ENCODE measurements at regions not wholly inside any gene's neighbourhood (a gene's known extent, or its start where the extent isn't known, plus 50 kb on each side); places are given as distances from the start of the nearest gene placed in this dataset.

DNA sequence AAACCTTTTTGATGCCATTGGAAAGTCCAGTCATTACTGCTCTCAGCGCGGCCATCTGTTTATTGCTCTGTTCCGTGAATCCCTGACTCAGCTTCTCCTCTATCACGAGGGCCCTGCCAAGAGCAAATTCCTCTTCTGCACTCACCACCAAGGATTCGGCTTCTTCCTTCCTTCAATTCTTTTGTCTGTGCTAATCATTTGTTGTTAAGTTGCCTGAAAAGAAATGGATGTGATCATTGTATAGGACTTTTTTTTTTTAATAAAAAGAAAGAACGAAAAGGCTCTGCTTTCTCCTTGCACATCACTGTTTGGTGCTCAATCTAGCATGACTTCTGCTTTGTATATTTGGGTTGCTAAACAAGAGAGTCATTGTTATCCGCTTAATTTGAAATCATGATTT lies 128.7 kb upstream of the PIK3R1 start:
- no peak overlapping the region for H3K9ac ChIP-seq (ENCODE audit: low read length)
- H3K9me3 Mint-ChIP-seq (ENCODE audit: unreplicated experiment), result peaks cover 2% of the 10 kb centered on the region
- no peak overlapping the region for H3K27ac Mint-ChIP-seq (ENCODE audit: unreplicated experiment)
- peak overlapping the region; percentile 7 for H3K4me2 ChIP-seq (ENCODE audit: low read length)
- no peaks in the 10 kb centered on the region for H3K27me3 Mint-ChIP-seq (ENCODE audit: low read depth, unreplicated experiment)
- no peaks in the 10 kb centered on the region for H3K36me3 Mint-ChIP-seq (ENCODE audit: low read depth, unreplicated experiment)
- H3K4me3 ChIP-seq (ENCODE audit: insufficient read depth, low read depth, low read length), result no peak overlapping the region
- H3K27me3 ChIP-seq (ENCODE audit: insufficient read depth, low read length), result no peaks in the 10 kb centered on the region
- H3K4me3 Mint-ChIP-seq (ENCODE audit: unreplicated experiment), result no peak overlapping the region
- H3K79me2 ChIP-seq (ENCODE audit: insufficient read depth, low read length), result no peaks in the 10 kb centered on the region
- peaks cover 12% of the 10 kb centered on the region for H3K4me1 ChIP-seq (ENCODE audit: insufficient read depth, low read length)
- H3K36me3 ChIP-seq (ENCODE audit: insufficient read depth, low read length), result no peaks in the 10 kb centered on the region
- H3K27ac ChIP-seq (ENCODE audit: low read depth, low read length), result no peak overlapping the region
- no peak for TF ChIP-seq EZH2 (IDR thresholded peaks at IDR 0.05; ENCODE audit: insufficient read depth, low read length)
- TF ChIP-seq, protein P1, sequence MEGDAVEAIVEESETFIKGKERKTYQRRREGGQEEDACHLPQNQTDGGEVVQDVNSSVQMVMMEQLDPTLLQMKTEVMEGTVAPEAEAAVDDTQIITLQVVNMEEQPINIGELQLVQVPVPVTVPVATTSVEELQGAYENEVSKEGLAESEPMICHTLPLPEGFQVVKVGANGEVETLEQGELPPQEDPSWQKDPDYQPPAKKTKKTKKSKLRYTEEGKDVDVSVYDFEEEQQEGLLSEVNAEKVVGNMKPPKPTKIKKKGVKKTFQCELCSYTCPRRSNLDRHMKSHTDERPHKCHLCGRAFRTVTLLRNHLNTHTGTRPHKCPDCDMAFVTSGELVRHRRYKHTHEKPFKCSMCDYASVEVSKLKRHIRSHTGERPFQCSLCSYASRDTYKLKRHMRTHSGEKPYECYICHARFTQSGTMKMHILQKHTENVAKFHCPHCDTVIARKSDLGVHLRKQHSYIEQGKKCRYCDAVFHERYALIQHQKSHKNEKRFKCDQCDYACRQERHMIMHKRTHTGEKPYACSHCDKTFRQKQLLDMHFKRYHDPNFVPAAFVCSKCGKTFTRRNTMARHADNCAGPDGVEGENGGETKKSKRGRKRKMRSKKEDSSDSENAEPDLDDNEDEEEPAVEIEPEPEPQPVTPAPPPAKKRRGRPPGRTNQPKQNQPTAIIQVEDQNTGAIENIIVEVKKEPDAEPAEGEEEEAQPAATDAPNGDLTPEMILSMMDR (IDR thresholded peaks at IDR 0.05; ENCODE audit: insufficient read depth, low read depth, low read length), result no peak
- H3K9me3 ChIP-seq (ENCODE audit: insufficient read depth, low read depth, low read length), result peaks cover 6% of the 10 kb centered on the region
- H4K20me1 ChIP-seq (ENCODE audit: insufficient read depth, low read length), result no peaks in the 10 kb centered on the region
- peaks cover 4% of the 10 kb centered on the region for H3K4me1 Mint-ChIP-seq (ENCODE audit: low read depth, unreplicated experiment)
- no peak overlapping the region for H2AFZ ChIP-seq (ENCODE audit: low read depth, low read length)
- FAIRE-seq (peak; percentile 70), DNase-seq (ENCODE audit: low read depth) (peak; percentile 93)

DNA sequence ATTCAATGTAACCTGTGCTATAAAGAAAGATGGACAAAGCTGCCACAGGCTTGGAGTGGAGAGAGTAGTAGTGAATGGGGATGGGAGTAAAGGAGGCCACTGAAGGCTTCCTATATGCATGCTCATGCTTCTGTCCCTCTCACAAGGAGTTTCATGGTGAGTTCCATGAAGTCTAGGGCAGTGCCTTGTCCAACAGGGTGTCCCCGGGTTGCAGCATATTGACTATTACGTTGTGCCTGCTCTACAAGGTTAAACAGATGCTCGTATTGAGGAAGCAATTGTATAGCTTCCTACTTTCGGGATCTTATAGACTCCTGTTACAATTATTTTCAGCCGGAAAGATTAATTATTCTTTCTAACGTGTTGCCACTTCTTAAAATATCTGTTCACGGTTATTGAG lies 129.1 kb upstream of the PIK3R1 start:
- H3K9me3 ChIP-seq (ENCODE audit: insufficient read depth, low read depth, low read length), result peaks cover 6% of the 10 kb centered on the region
- Mint-ChIP-seq H3K4me1 (ENCODE audit: low read depth, unreplicated experiment) (peaks cover 4% of the 10 kb centered on the region), H3K4me3 (ENCODE audit: unreplicated experiment) (no peak overlapping the region), H3K27ac (ENCODE audit: unreplicated experiment) (no peak overlapping the region), H3K36me3 (ENCODE audit: low read depth, unreplicated experiment) (no peaks in the 10 kb centered on the region), H3K27me3 (ENCODE audit: low read depth, unreplicated experiment) (no peaks in the 10 kb centered on the region), H3K9me3 (ENCODE audit: unreplicated experiment) (peaks cover 2% of the 10 kb centered on the region)
- no peak overlapping the region for H3K9ac ChIP-seq (ENCODE audit: low read length)
- H2AFZ ChIP-seq (ENCODE audit: low read depth, low read length), result peak overlapping the region; percentile 61
- H3K4me3 ChIP-seq (ENCODE audit: insufficient read depth, low read depth, low read length), result no peak overlapping the region
- DNase-seq (ENCODE audit: low read depth) (no peak), FAIRE-seq (no peak)
- H3K27me3 ChIP-seq (ENCODE audit: insufficient read depth, low read length), result no peaks in the 10 kb centered on the region
- peak overlapping the region; percentile 7 for H3K4me2 ChIP-seq (ENCODE audit: low read length)
- H4K20me1 ChIP-seq (ENCODE audit: insufficient read depth, low read length), result no peaks in the 10 kb centered on the region
- H3K27ac ChIP-seq (ENCODE audit: low read depth, low read length), result no peak overlapping the region
- H3K79me2 ChIP-seq (ENCODE audit: insufficient read depth, low read length), result no peaks in the 10 kb centered on the region
- TF ChIP-seq, protein P1 (IDR thresholded peaks at IDR 0.05; ENCODE audit: insufficient read depth, low read depth, low read length), result no peak
- TF ChIP-seq EZH2 (IDR thresholded peaks at IDR 0.05; ENCODE audit: insufficient read depth, low read length), result no peak
- H3K36me3 ChIP-seq (ENCODE audit: insufficient read depth, low read length), result no peaks in the 10 kb centered on the region
- H3K4me1 ChIP-seq (ENCODE audit: insufficient read depth, low read length), result peaks cover 12% of the 10 kb centered on the region

DNA sequence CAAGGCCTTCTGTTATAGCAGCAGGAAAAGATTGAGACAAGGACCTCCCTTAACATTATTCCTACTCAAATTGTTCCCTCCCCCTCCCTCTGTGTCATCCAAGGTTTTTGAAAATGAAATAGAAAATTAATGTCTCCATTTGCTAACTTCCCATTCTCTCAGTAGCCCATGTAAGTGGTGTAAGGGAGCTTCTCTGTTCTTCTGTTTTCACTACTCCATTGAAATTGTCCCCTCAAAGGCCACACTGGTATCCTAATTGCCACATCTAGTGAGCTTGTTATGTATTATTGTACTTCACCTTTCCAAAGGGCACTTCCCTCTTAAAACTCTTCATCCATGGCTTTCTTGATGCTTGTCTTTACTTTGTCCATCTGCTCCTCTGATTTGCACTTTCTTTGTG lies 131.2 kb upstream of the PIK3R1 start:
- peaks cover 4% of the 10 kb centered on the region for H3K4me1 Mint-ChIP-seq (ENCODE audit: low read depth, unreplicated experiment)
- H3K36me3 Mint-ChIP-seq (ENCODE audit: low read depth, unreplicated experiment), result no peaks in the 10 kb centered on the region
- Histone ChIP-seq H4K20me1 (ENCODE audit: insufficient read depth, low read length) (no peaks in the 10 kb centered on the region), H3K4me3 (ENCODE audit: insufficient read depth, low read depth, low read length) (no peak overlapping the region), H3K9ac (ENCODE audit: low read length) (no peak overlapping the region), H3K9me3 (ENCODE audit: insufficient read depth, low read depth, low read length) (no peaks in the 10 kb centered on the region), H3K27ac (ENCODE audit: low read depth, low read length) (no peak overlapping the region), H3K79me2 (ENCODE audit: insufficient read depth, low read length) (no peaks in the 10 kb centered on the region), H3K4me1 (ENCODE audit: insufficient read depth, low read length) (peaks cover 12% of the 10 kb centered on the region), H2AFZ (ENCODE audit: low read depth, low read length) (no peak overlapping the region), H3K27me3 (ENCODE audit: insufficient read depth, low read length) (no peaks in the 10 kb centered on the region), H3K4me2 (ENCODE audit: low read length) (no peak overlapping the region), H3K36me3 (ENCODE audit: insufficient read depth, low read length) (no peaks in the 10 kb centered on the region)
- FAIRE-seq, result no peak
- H3K4me3 Mint-ChIP-seq (ENCODE audit: unreplicated experiment), result no peak overlapping the region
- no peak for DNase-seq (ENCODE audit: low read depth)
- no peak overlapping the region for H3K27ac Mint-ChIP-seq (ENCODE audit: unreplicated experiment)
- no peaks in the 10 kb centered on the region for H3K9me3 Mint-ChIP-seq (ENCODE audit: unreplicated experiment)
- no peaks in the 10 kb centered on the region for H3K27me3 Mint-ChIP-seq (ENCODE audit: low read depth, unreplicated experiment)
- TF ChIP-seq, protein P1 (IDR thresholded peaks at IDR 0.05; ENCODE audit: insufficient read depth, low read depth, low read length), result no peak
- TF ChIP-seq EZH2 (IDR thresholded peaks at IDR 0.05; ENCODE audit: insufficient read depth, low read length), result no peak

Data from astrocyte (in vitro differentiated cells and primary cell).